GM23338 (cell line): ENCODE measurements at regions not wholly inside any gene's neighbourhood (a gene's known extent, or its start where the extent isn't known, plus 50 kb on each side); places are given as distances from the start of the nearest gene placed in this dataset.

ENCODE experiments used
- ATAC-seq: fragments of 200-7000 bp; cut with Tn5 transposase; 3 replicates; pipeline ENCODE4 v1.9.1; 2020
- DNase-seq: peaks from one replicate; pipeline ENCODE4 v3.0.0-alpha.2; 2015; ENCODE audit warnings: low spot score
- H2AFZ ChIP-seq: fragments of 200-600 bp; sonication (generic); 2 replicates; pipeline ENCODE4 v1.8.0; 2016; ENCODE audit warnings: antibody characterized with exemption, mild to moderate bottlenecking, moderate library complexity
- H3F3A ChIP-seq: fragments of 200-600 bp; sonication (generic); replicated peaks from 2 replicates; pipeline ENCODE4 v1.8.0; 2017; ENCODE audit warnings: antibody characterized with exemption, mixed run types, low read depth
- H3K27ac ChIP-seq: fragments of 200-600 bp; sonication (generic); 2 replicates; pipeline ENCODE4 v1.6.1; 2016; ENCODE audit warnings: low read depth
- H3K27me3 ChIP-seq: fragments of 200-600 bp; sonication (generic); 2 replicates; pipeline ENCODE4 v1.8.0; 2016; ENCODE audit warnings: mild to moderate bottlenecking, mixed run types, moderate library complexity; ENCODE audit not compliant: insufficient read depth
- H3K36me3 ChIP-seq: fragments of 200-600 bp; sonication (generic); 2 replicates; pipeline ENCODE4 v1.8.0; 2016; ENCODE audit warnings: mild to moderate bottlenecking; ENCODE audit not compliant: insufficient read depth
- H3K4me1 ChIP-seq: fragments of 200-600 bp; sonication (generic); 2 replicates; pipeline ENCODE4 v1.8.0; 2016; ENCODE audit warnings: mild to moderate bottlenecking, moderate library complexity; ENCODE audit not compliant: insufficient read depth
- H3K4me2 ChIP-seq: fragments of 200-600 bp; sonication (generic); 2 replicates; pipeline ENCODE4 v1.7.1; 2017; ENCODE audit warnings: mixed run types
- H3K4me3 ChIP-seq: fragments of 200-600 bp; sonication (generic); 2 replicates; pipeline ENCODE4 v1.6.1; 2016; ENCODE audit warnings: mixed run types
- H3K79me2 ChIP-seq: fragments of 200-600 bp; sonication (generic); replicated peaks from 2 replicates; pipeline ENCODE4 v1.8.0; 2017; ENCODE audit warnings: mild to moderate bottlenecking; ENCODE audit not compliant: insufficient read depth
- H3K9me2 ChIP-seq: fragments of 200-600 bp; sonication (generic); 2 replicates; pipeline ENCODE4 v1.8.0; 2017; ENCODE audit not compliant: insufficient read depth
- H4K20me1 ChIP-seq: fragments of 200-600 bp; sonication (generic); replicated peaks from 2 replicates; pipeline ENCODE4 v1.8.0; 2017; ENCODE audit warnings: mild to moderate bottlenecking; ENCODE audit not compliant: insufficient read depth
- H3K27ac Mint-ChIP-seq: 2 replicates; pipeline ENCODE4 v1.8.0; 2020; ENCODE audit warnings: inconsistent platforms, mild to moderate bottlenecking, moderate library complexity, mixed read lengths
- H3K27me3 Mint-ChIP-seq: 3 replicates; pipeline ENCODE4 v1.8.0; 2022; ENCODE audit warnings: low read depth, mild to moderate bottlenecking, moderate library complexity, mixed read lengths, inconsistent platforms; ENCODE audit not compliant: insufficient read depth, poor library complexity
- H3K36me3 Mint-ChIP-seq: 3 replicates; pipeline ENCODE4 v1.8.0; 2021; ENCODE audit warnings: low read depth, mild to moderate bottlenecking, inconsistent platforms, moderate library complexity, mixed read lengths
- H3K4me1 Mint-ChIP-seq: 3 replicates; pipeline ENCODE4 v1.8.0; 2020; ENCODE audit warnings: mild to moderate bottlenecking, inconsistent platforms, mixed read lengths
- H3K4me3 Mint-ChIP-seq: 3 replicates; pipeline ENCODE4 v1.8.0; 2021; ENCODE audit warnings: moderate library complexity, mild to moderate bottlenecking, inconsistent platforms, mixed read lengths
- H3K9me3 Mint-ChIP-seq: 3 replicates; pipeline ENCODE4 v1.8.0; 2020; ENCODE audit warnings: moderate library complexity, mild to moderate bottlenecking, inconsistent platforms, mixed read lengths
- CREB1 ChIP-seq: fragments of 250-450 bp; sonication (Bioruptor Pico); IDR thresholded peaks from 2 replicates; pipeline ENCODE4 v1.5.0; 2020; ENCODE audit warnings: low read depth, mild to moderate bottlenecking, moderate library complexity
- EZH2 ChIP-seq: fragments of 200-600 bp; sonication (generic); IDR thresholded peaks from one replicate; pipeline ENCODE4 v1.8.0; 2017; ENCODE audit warnings: antibody characterized with exemption, mild to moderate bottlenecking, low read depth; ENCODE audit not compliant: unreplicated experiment
- EZH2phosphoT487 ChIP-seq: fragments of 200-600 bp; sonication (generic); IDR thresholded peaks from one replicate; pipeline ENCODE4 v1.8.1; 2018; ENCODE audit warnings: antibody characterized with exemption; ENCODE audit not compliant: unreplicated experiment
- JUNB ChIP-seq: IDR thresholded peaks from one replicate; pipeline ENCODE4 v1.6.1; 2016; ENCODE audit warnings: antibody characterized with exemption; ENCODE audit not compliant: unreplicated experiment
- NANOG ChIP-seq: IDR thresholded peaks from 2 replicates; pipeline ENCODE4 v1.6.1; 2016; ENCODE audit warnings: antibody characterized with exemption, borderline replicate concordance
- TF ChIP-seq, protein P1 (sequence below), 2 experiments: fragments of 200-600 bp in 1 of 2; sonication (generic) in 1 of 2; conservative IDR thresholded peaks; 2 replicates each; pipeline versions ENCODE4 v1.5.1 to v1.6.1; 2016 to 2017; ENCODE audit warnings: antibody characterized with exemption in 2 of 2, low read depth in 2 of 2, mild to moderate bottlenecking in 2 of 2, moderate library complexity in 1 of 2
- TF ChIP-seq, protein P2 (sequence below): fragments of 250-450 bp; sonication (Bioruptor Pico); IDR thresholded peaks from 2 replicates; pipeline ENCODE4 v1.5.0; 2020; ENCODE audit warnings: mild to moderate bottlenecking, moderate library complexity

DNA sequence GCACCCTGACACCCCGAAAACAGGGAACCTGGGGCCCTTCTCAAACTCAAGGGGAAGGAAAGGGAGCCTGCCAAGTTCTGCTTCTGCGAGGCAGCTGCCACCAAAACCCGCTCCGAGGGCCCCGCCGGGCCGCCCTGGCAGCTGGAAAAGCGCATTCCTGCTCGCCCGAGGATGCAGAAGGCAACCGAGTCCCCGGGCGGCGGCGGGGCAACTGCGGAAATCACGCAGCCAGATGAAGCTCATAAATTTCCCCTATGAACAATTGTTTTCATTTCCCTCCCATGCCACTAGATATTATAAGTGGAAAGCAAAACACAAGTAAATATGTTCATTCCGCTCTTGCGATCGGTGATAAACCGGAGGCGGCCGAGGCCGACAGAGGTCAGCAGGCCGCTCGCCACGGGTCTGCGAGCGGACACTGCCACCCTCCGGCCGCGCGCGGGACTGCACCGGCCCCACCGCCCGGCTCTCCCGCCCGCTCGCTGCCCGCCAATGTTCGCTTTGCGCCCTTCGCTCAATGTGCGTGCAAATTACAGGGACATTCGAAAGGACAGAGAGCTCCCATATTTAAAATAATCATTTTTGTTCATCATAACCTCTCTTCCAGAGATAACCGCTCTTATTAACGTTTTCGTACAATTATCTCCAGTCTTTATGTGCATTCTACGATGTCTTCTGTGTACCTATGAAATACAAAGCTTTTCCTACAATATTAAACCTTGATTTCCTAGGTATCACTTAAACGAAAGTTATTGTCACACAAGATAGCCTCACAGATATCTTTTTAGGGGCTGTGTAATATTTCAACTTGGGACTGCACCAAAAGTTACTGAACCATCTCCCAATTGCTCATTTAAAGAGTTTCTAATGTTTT, 120.8 kb upstream of the ZNF507 start:
- H3K4me2 ChIP-seq: peak overlapping the region; percentile 95
- H3K36me3 Mint-ChIP-seq: no peaks in the 10 kb centered on the region
- no peaks in the 10 kb centered on the region for H3K9me2 ChIP-seq
- no peak for TF ChIP-seq CREB1 (CRISPR knock-in tag)
- TF ChIP-seq, protein P1, sequence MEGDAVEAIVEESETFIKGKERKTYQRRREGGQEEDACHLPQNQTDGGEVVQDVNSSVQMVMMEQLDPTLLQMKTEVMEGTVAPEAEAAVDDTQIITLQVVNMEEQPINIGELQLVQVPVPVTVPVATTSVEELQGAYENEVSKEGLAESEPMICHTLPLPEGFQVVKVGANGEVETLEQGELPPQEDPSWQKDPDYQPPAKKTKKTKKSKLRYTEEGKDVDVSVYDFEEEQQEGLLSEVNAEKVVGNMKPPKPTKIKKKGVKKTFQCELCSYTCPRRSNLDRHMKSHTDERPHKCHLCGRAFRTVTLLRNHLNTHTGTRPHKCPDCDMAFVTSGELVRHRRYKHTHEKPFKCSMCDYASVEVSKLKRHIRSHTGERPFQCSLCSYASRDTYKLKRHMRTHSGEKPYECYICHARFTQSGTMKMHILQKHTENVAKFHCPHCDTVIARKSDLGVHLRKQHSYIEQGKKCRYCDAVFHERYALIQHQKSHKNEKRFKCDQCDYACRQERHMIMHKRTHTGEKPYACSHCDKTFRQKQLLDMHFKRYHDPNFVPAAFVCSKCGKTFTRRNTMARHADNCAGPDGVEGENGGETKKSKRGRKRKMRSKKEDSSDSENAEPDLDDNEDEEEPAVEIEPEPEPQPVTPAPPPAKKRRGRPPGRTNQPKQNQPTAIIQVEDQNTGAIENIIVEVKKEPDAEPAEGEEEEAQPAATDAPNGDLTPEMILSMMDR (conservative IDR thresholded peaks at IDR 0.05; ENCODE audit: low read depth in 2 of 2): peak; percentile 88 to 91
- peak; percentile 38 for TF ChIP-seq EZH2
- H3K4me3 Mint-ChIP-seq: peak overlapping the region; percentile 77
- H3K9me3 Mint-ChIP-seq: no peaks in the 10 kb centered on the region
- H2AFZ ChIP-seq: peak overlapping the region; percentile 94
- peaks cover 24% of the 10 kb centered on the region for H3K27me3 ChIP-seq
- DNase-seq (peak; percentile 72), ATAC-seq (peak; percentile 84)
- H3K27ac Mint-ChIP-seq: no peak overlapping the region
- H4K20me1 ChIP-seq: no peaks in the 10 kb centered on the region
- no peaks in the 10 kb centered on the region for H3F3A ChIP-seq
- no peak overlapping the region for H3K27ac ChIP-seq
- no peaks in the 10 kb centered on the region; the same call in 1 of the 2 replicates for H3K4me1 ChIP-seq
- peak overlapping the region; percentile 74 for H3K4me3 ChIP-seq
- H3K36me3 ChIP-seq: no peaks in the 10 kb centered on the region
- peaks cover 4% of the 10 kb centered on the region; the same call in 1 of the 3 replicates for H3K4me1 Mint-ChIP-seq
- no peaks in the 10 kb centered on the region for H3K79me2 ChIP-seq
- peaks cover 23% of the 10 kb centered on the region for H3K27me3 Mint-ChIP-seq

DNA sequence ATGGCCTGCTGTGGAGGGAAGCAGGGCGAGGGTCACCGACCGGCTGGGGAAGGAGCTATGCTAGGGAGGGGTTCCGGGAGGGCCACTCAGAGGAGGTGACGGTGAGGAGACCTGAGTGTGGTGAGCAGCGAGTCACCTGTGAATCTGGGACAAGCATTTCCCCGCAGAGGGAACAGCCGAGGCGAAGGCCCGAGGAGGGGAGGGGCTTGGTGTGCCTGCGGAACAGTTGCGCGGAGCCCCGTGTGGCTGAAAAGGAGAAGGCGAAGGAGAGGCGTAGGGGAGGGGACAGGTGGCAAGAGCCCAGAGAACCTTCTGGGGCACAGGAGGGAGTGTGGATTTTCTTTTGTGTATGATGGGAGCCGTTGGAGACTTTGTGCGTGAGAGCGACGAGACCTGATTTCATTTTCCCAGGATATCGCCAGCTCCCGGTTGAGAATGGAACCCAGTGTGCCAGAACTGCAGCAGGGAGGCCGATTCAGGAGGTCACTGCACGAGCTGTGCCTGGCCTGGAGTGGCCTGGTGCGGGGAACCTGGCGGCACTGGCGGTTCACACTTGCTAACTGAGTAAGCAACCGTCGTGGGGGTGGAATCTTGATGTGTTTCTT, 117.7 kb upstream of the ZNF507 start:
- H3K27me3 Mint-ChIP-seq: peaks cover 33% of the 10 kb centered on the region
- H3K27me3 ChIP-seq: peaks cover 24% of the 10 kb centered on the region

More for the DNA sequence above, 117.7 kb upstream of the ZNF507 start:
- H3K9me2 ChIP-seq: no peaks in the 10 kb centered on the region
- H3K4me3 ChIP-seq: no peak overlapping the region
- no peak for TF ChIP-seq EZH2phosphoT487
- TF ChIP-seq, protein P1 (conservative IDR thresholded peaks at IDR 0.05; ENCODE audit: low read depth in 2 of 2): peak; percentile 30 to 36; a peak in 3 of 4 replicates
- TF ChIP-seq, protein P2, sequence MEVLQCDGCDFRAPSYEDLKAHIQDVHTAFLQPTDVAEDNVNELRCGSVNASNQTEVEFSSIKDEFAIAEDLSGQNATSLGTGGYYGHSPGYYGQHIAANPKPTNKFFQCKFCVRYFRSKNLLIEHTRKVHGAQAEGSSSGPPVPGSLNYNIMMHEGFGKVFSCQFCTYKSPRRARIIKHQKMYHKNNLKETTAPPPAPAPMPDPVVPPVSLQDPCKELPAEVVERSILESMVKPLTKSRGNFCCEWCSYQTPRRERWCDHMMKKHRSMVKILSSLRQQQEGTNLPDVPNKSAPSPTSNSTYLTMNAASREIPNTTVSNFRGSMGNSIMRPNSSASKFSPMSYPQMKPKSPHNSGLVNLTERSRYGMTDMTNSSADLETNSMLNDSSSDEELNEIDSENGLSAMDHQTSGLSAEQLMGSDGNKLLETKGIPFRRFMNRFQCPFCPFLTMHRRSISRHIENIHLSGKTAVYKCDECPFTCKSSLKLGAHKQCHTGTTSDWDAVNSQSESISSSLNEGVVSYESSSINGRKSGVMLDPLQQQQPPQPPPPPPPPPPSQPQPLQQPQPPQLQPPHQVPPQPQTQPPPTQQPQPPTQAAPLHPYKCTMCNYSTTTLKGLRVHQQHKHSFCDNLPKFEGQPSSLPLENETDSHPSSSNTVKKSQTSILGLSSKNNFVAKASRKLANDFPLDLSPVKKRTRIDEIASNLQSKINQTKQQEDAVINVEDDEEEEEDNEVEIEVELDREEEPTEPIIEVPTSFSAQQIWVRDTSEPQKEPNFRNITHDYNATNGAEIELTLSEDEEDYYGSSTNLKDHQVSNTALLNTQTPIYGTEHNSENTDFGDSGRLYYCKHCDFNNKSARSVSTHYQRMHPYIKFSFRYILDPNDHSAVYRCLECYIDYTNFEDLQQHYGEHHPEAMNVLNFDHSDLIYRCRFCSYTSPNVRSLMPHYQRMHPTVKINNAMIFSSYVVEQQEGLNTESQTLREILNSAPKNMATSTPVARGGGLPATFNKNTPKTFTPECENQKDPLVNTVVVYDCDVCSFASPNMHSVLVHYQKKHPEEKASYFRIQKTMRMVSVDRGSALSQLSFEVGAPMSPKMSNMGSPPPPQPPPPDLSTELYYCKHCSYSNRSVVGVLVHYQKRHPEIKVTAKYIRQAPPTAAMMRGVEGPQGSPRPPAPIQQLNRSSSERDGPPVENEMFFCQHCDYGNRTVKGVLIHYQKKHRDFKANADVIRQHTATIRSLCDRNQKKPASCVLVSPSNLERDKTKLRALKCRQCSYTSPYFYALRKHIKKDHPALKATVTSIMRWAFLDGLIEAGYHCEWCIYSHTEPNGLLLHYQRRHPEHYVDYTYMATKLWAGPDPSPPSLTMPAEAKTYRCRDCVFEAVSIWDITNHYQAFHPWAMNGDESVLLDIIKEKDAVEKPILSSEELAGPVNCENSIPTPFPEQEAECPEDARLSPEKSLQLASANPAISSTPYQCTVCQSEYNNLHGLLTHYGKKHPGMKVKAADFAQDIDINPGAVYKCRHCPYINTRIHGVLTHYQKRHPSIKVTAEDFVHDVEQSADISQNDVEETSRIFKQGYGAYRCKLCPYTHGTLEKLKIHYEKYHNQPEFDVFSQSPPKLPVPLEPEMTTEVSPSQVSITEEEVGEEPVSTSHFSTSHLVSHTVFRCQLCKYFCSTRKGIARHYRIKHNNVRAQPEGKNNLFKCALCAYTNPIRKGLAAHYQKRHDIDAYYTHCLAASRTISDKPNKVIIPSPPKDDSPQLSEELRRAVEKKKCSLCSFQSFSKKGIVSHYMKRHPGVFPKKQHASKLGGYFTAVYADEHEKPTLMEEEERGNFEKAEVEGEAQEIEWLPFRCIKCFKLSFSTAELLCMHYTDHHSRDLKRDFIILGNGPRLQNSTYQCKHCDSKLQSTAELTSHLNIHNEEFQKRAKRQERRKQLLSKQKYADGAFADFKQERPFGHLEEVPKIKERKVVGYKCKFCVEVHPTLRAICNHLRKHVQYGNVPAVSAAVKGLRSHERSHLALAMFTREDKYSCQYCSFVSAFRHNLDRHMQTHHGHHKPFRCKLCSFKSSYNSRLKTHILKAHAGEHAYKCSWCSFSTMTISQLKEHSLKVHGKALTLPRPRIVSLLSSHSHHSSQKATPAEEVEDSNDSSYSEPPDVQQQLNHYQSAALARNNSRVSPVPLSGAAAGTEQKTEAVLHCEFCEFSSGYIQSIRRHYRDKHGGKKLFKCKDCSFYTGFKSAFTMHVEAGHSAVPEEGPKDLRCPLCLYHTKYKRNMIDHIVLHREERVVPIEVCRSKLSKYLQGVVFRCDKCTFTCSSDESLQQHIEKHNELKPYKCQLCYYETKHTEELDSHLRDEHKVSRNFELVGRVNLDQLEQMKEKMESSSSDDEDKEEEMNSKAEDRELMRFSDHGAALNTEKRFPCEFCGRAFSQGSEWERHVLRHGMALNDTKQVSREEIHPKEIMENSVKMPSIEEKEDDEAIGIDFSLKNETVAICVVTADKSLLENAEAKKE (CRISPR knock-in tag): no peak
- TF ChIP-seq NANOG: no peak
- no peak for TF ChIP-seq JUNB
- H4K20me1 ChIP-seq: no peaks in the 10 kb centered on the region
- ATAC-seq: peak; percentile 59
- no peaks in the 10 kb centered on the region for H3F3A ChIP-seq
- Mint-ChIP-seq H3K9me3 (no peaks in the 10 kb centered on the region), H3K4me3 (no peak overlapping the region), H3K4me1 (peaks cover 4% of the 10 kb centered on the region; the same call in 1 of the 3 replicates), H3K27ac (no peak overlapping the region), H3K36me3 (no peaks in the 10 kb centered on the region)
- no peaks in the 10 kb centered on the region for H3K36me3 ChIP-seq
- H2AFZ ChIP-seq: peak overlapping the region; percentile 83
- H3K27ac ChIP-seq: no peak overlapping the region
- H3K4me1 ChIP-seq: no peaks in the 10 kb centered on the region; the same call in 1 of the 2 replicates
- peak; percentile 72 for DNase-seq
- no peaks in the 10 kb centered on the region for H3K79me2 ChIP-seq
- no peak overlapping the region for H3K4me2 ChIP-seq
